ENCODE measurements at regions not wholly inside any gene's neighbourhood (a gene's known extent, or its start where the extent isn't known, plus 50 kb on each side); places are given as distances from the start of the nearest gene placed in this dataset.

DNA sequence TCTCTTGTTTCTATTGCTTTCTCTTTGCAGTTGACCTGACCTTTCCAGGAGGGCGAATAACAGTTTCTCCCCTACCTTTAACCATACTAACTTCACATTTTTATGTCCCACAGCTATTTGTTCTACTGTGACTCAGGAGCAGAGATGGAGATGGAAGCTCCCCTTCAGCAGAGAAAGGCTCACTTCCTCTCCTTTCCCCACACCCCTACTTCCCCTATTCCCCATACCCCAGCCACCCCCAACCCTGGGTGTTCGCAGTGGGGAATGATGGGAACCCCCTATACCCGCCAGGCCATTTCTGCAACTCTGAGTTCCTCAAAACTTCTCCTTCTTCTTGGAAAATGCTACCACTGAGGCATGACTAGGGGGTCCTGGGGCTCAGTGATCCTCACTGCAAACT, 285.4 kb upstream of the MGAT5 start:
- Histone ChIP-seq H3K79me2 (ENCODE audit: insufficient read depth, low read length) (no peaks in the 10 kb centered on the region), H2AK5ac (ENCODE audit: insufficient read length, low read length) (no peak overlapping the region), H3K18ac (ENCODE audit: insufficient read length, low read depth, low read length) (no peak overlapping the region), H3T11ph (ENCODE audit: low read length) (no peak overlapping the region), H3K9me3 (ENCODE audit: control insufficient read depth, low read depth, low read length) (no peaks in the 10 kb centered on the region), H3K56ac (ENCODE audit: insufficient read length, low read depth, low read length) (no peak overlapping the region), H2AFZ (ENCODE audit: low read length) (no peak overlapping the region), H3K27ac (ENCODE audit: insufficient read length, low read depth, low read length) (no peak overlapping the region), H3K4me2 (ENCODE audit: insufficient read depth, insufficient read length, low read length) (no peak overlapping the region), H3K4ac (ENCODE audit: low read depth, low read length) (no peak overlapping the region), H3K23ac (ENCODE audit: insufficient read length, low read depth, low read length) (no peak overlapping the region), H3K79me1 (ENCODE audit: insufficient read depth, low read depth, low read length, poor library complexity, severe bottlenecking) (no peaks in the 10 kb centered on the region), H2BK12ac (ENCODE audit: insufficient read length, low read depth, low read length) (no peak overlapping the region), H4K5ac (ENCODE audit: insufficient read length, low read depth, low read length) (no peak overlapping the region), H3K9ac (ENCODE audit: extremely low read depth, insufficient read length, low read length) (no peak overlapping the region), H2BK120ac (ENCODE audit: low read depth, low read length, poor library complexity, severe bottlenecking) (no peak overlapping the region), H4K91ac (ENCODE audit: insufficient read length, low read depth, low read length) (no peak overlapping the region), H2BK20ac (ENCODE audit: low read depth, low read length, poor library complexity, severe bottlenecking) (no peak overlapping the region), H3K27me3 (ENCODE audit: insufficient read depth, low read length) (no peaks in the 10 kb centered on the region), H2BK15ac (ENCODE audit: low read depth, low read length) (no peak overlapping the region), H2BK5ac (ENCODE audit: insufficient read length, low read length) (no peak overlapping the region), H4K20me1 (ENCODE audit: control insufficient read depth, insufficient read depth, insufficient read length) (no peaks in the 10 kb centered on the region), H3K14ac (ENCODE audit: insufficient read depth, low read length) (no peak overlapping the region), H4K8ac (replicated peaks; ENCODE audit: insufficient read length, low read depth, low read length) (no peak overlapping the region), H3K4me1 (ENCODE audit: insufficient read depth, low read length) (peaks cover 2% of the 10 kb centered on the region; the same call in 1 of the 2 replicates), H3K23me2 (ENCODE audit: insufficient read length, low read depth, low read length, poor library complexity, severe bottlenecking) (no peaks in the 10 kb centered on the region)
- WGBS (ENCODE audit: extremely low coverage, insufficient read length, low lambda C conversion rate) = no CpG with 5 or more reads among the region's 3 CpGs
- no peaks in the 10 kb centered on the region; a peak in 1 of 7 replicates for H3K36me3 Mint-ChIP-seq (ENCODE audit: insufficient read depth in 1 of 3, low read depth in 3 of 3)
- no peak overlapping the region for H3K4me3 Mint-ChIP-seq
- H3K27me3 Mint-ChIP-seq (ENCODE audit: low read depth) = peaks cover 15% of the 10 kb centered on the region
- no peak overlapping the region for H3K27ac Mint-ChIP-seq
- peaks cover 15 to 23% of the 10 kb centered on the region in 2 experiments for H3K4me1 Mint-ChIP-seq
- TF ChIP-seq, protein P1, sequence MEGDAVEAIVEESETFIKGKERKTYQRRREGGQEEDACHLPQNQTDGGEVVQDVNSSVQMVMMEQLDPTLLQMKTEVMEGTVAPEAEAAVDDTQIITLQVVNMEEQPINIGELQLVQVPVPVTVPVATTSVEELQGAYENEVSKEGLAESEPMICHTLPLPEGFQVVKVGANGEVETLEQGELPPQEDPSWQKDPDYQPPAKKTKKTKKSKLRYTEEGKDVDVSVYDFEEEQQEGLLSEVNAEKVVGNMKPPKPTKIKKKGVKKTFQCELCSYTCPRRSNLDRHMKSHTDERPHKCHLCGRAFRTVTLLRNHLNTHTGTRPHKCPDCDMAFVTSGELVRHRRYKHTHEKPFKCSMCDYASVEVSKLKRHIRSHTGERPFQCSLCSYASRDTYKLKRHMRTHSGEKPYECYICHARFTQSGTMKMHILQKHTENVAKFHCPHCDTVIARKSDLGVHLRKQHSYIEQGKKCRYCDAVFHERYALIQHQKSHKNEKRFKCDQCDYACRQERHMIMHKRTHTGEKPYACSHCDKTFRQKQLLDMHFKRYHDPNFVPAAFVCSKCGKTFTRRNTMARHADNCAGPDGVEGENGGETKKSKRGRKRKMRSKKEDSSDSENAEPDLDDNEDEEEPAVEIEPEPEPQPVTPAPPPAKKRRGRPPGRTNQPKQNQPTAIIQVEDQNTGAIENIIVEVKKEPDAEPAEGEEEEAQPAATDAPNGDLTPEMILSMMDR (conservative IDR thresholded peaks at IDR 0.05) = no peak
- H3K9me3 Mint-ChIP-seq = no peaks in the 10 kb centered on the region
- DNase-seq = no peak
